ENCODE measurements at regions not wholly inside any gene's neighbourhood (a gene's known extent, or its start where the extent isn't known, plus 50 kb on each side); places are given as distances from the start of the nearest gene placed in this dataset.

DNA sequence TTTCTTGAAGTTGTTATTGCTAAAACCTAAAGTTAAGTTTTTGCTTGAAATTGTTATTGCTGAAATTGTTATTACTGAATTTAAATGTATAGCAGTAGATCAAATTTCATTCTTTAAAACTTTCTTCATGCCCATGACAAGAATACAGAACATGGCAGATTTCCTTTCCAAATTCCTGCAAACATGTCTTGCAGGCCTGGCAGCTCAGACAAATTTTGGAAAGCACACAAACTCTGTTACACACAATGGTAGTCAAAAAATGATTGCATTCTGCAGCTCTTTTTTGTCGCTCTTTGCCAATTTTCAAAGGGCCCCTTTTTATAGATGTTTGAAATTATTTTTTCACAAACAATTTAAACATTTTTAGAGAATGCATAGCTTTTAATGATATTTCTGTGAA is 1292.3 kb upstream of the B3GALT2 start:
- TF ChIP-seq, protein P1, sequence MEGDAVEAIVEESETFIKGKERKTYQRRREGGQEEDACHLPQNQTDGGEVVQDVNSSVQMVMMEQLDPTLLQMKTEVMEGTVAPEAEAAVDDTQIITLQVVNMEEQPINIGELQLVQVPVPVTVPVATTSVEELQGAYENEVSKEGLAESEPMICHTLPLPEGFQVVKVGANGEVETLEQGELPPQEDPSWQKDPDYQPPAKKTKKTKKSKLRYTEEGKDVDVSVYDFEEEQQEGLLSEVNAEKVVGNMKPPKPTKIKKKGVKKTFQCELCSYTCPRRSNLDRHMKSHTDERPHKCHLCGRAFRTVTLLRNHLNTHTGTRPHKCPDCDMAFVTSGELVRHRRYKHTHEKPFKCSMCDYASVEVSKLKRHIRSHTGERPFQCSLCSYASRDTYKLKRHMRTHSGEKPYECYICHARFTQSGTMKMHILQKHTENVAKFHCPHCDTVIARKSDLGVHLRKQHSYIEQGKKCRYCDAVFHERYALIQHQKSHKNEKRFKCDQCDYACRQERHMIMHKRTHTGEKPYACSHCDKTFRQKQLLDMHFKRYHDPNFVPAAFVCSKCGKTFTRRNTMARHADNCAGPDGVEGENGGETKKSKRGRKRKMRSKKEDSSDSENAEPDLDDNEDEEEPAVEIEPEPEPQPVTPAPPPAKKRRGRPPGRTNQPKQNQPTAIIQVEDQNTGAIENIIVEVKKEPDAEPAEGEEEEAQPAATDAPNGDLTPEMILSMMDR (IDR thresholded peaks at IDR 0.05; ENCODE audit: insufficient read depth, low read depth, low read length, missing control alignments) = no peak
- no peak for DNase-seq (ENCODE audit: low read depth)
- no peak overlapping the region for H3K4me3 ChIP-seq (ENCODE audit: low read depth, low read length)

DNA sequence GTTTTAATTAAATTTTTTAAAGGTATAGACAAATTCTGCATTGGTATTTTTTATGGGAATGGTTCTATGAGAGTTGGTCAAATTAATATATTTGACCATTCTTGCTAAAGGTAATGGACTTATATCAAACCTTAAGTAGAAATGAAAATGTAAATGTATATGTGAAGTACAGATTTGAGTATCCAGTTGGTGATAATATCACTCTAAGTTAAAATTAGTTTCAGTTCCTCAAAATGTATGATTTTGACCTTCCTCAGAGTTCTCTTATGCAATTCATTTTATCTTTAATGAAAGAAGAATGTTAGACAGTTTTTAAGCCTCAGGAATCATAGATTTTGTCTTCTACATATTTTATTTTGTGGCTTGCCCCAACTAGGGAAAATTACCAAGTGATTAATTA is 1291.5 kb upstream of the B3GALT2 start:
- TF ChIP-seq, protein P1 (IDR thresholded peaks at IDR 0.05; ENCODE audit: insufficient read depth, low read depth, low read length, missing control alignments) = no peak
- DNase-seq (ENCODE audit: low read depth) = no peak
- no peak overlapping the region for H3K4me3 ChIP-seq (ENCODE audit: low read depth, low read length)

DNA sequence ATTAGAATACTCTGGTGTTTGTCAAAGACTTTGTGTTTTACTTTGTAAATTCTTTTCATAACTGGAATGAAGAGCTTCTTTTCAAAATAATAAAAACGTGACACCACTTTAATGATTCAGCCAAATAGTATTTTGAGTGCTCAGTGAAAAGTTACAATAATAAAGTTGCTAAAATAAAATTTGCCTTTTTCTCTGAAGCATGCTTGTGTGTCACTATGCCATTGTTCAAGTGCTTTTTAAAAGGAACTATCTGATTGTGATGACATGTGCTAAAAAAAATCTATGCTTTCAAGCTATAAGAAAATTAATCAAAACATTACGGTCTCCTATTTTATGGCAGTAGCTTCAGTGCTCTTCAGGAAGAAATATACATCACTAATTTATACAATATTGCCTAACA is 1290.5 kb upstream of the B3GALT2 start:
- no peak for DNase-seq (ENCODE audit: low read depth)
- TF ChIP-seq, protein P1 (IDR thresholded peaks at IDR 0.05; ENCODE audit: insufficient read depth, low read depth, low read length, missing control alignments) = no peak

DNA sequence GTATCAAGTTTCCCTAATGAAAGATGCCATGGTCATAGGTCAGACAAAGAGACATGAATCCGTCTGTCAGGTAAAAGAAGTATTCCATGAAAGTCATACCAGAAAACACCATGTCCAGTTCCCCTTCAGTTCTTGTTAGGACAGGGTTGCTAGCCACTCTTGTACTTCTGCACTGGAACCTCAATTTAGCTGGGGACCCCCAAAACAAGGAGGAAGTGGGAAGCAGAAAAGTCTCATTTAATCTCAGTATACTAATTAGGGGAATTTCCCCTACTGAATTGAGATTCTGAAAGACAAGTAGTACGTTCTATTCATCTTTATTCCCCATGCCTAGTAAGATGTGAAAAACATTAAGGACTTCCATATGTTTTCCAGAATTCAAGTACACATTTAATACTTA is 1289.9 kb upstream of the B3GALT2 start:
- H3K4me3 ChIP-seq (ENCODE audit: low read depth, low read length) = no peak overlapping the region
- DNase-seq (ENCODE audit: low read depth) = no peak
- TF ChIP-seq, protein P1 (IDR thresholded peaks at IDR 0.05; ENCODE audit: insufficient read depth, low read depth, low read length, missing control alignments) = no peak

More for the DNA sequence above, 1290.5 kb upstream of the B3GALT2 start:
- no peak overlapping the region for H3K4me3 ChIP-seq (ENCODE audit: low read depth, low read length)

DNA sequence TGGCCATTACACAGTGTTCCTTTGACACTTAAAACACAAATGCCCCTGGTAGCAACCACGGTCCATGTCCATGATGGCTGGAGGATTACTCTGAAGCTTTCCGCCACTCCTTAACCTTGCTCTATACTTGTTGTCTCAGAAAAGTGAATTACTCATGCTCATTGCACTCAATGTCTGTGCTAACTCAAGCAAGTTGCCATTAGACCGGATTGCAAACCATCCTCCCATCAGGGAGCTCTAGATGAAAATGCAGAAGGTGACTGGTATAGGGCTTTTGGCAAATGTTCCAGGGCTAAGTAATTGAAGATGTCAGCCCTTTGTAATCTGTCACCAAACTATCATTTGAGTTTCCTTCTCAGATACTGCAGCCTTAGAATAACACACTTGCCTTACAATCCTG is 1288.3 kb upstream of the B3GALT2 start:
- no peak overlapping the region for H3K4me3 ChIP-seq (ENCODE audit: low read depth, low read length)
- DNase-seq (ENCODE audit: low read depth) = no peak
- TF ChIP-seq, protein P1 (IDR thresholded peaks at IDR 0.05; ENCODE audit: insufficient read depth, low read depth, low read length, missing control alignments) = no peak

DNA sequence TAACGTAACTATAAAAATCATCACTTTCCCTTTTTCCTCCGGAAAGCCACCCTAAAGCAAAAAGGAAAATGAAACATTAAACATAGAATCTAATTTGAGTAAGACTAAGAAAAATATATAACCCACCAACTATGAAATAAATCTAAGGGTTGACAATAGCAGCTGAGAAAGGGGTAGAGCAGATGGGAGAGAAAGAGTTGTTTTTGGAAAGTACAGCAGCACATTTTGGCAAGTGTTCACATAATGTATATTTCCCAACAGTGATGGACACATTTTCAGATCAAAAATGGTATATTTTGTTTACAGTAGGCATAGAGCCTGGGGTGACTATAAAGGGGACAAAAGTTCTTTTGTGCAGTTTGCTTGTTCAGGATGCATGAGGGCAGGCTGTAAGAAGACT is 1287.4 kb upstream of the B3GALT2 start:
- DNase-seq (ENCODE audit: low read depth) = no peak
- TF ChIP-seq, protein P1 (IDR thresholded peaks at IDR 0.05; ENCODE audit: insufficient read depth, low read depth, low read length, missing control alignments) = no peak
- H3K4me3 ChIP-seq (ENCODE audit: low read depth, low read length) = no peak overlapping the region

DNA sequence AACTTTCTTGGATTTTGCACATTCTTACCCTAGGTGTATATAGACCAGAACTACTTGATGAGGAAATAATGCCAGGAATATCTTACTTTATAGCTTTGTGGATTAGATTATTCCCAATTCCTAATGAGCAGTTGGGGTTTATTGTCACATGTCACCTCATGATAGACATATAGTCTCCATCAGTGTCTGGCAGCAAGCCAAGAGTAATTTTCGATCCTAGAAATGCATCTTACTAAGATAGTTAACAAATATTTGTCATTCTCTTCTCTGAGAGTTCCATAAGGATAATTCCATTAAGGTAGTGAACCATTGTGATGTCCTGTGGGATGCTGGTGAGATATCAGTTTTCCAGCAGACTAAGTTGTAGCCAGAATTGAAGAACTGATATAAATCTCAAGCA is 1282.9 kb upstream of the B3GALT2 start:
- DNase-seq (ENCODE audit: low read depth) = no peak
- H3K4me3 ChIP-seq (ENCODE audit: low read depth, low read length) = no peak overlapping the region
- TF ChIP-seq, protein P1 (IDR thresholded peaks at IDR 0.05; ENCODE audit: insufficient read depth, low read depth, low read length, missing control alignments) = no peak
